PC-3 (cell line): ENCODE measurements at regions not wholly inside any gene's neighbourhood (a gene's known extent, or its start where the extent isn't known, plus 50 kb on each side); places are given as distances from the start of the nearest gene placed in this dataset.
A peak's percentile ranks its signal among the peaks of the same experiment; 100 is the strongest.

Source experiments
- ATAC-seq: fragments of 200-7000 bp; cut with Tn5 transposase; 2 replicates; pipeline ENCODE4 v1.9.1; 2020; ENCODE audit warnings: mild to moderate bottlenecking, moderate library complexity
- BruUV-seq: library from RNA; stranded (reverse); fragments of 400-500 nt; replicated peaks from 2 replicates; lab custom pipeline; 2021; lab: Mats Ljungman, UMichigan
- CTCF ChIA-PET: fragments of 300-600 bp; sonication (Branson Sonifier 250); formaldehyde crosslinking; loops from one replicate; lab custom pipeline; 2022; ENCODE audit warnings: antibody characterized with exemption; lab: Charles Lee
- POLR2A ChIA-PET: fragments of 300-600 bp; sonication (Branson Sonifier 250); formaldehyde crosslinking; loops from one replicate; lab custom pipeline; 2022; ENCODE audit warnings: antibody characterized with exemption; ENCODE audit not compliant: unreplicated experiment; lab: Charles Lee
- DNase-seq: peaks from one replicate; pipeline ENCODE4 v3.0.0-alpha.2; 2015
- H2AFZ ChIP-seq: fragments of 300-600 bp; sonication (generic); 2 replicates; pipeline ENCODE4 v1.6.0; 2016; ENCODE audit warnings: antibody characterized with exemption, low read length
- H3F3A ChIP-seq: fragments of 300-600 bp; sonication (generic); one replicate; pipeline ENCODE4 v1.6.0; 2017; ENCODE audit warnings: antibody characterized with exemption, low read length, control low read depth, mild to moderate bottlenecking; ENCODE audit not compliant: unreplicated experiment
- H3K27ac ChIP-seq: fragments of 300-600 bp; sonication (generic); 2 replicates; pipeline ENCODE4 v1.5.1; 2016; ENCODE audit warnings: mild to moderate bottlenecking, low read length
- H3K27me3 ChIP-seq: fragments of 300-600 bp; sonication (generic); 2 replicates; pipeline ENCODE4 v1.6.1; 2016; ENCODE audit warnings: low read length, mixed read lengths
- H3K36me3 ChIP-seq: fragments of 300-600 bp; sonication (generic); 2 replicates; pipeline ENCODE4 v1.6.1; 2016; ENCODE audit warnings: low read depth, mixed run types, low read length, mixed read lengths
- H3K4me1 ChIP-seq: fragments of 300-600 bp; sonication (generic); 2 replicates; pipeline ENCODE4 v1.5.1; 2016; ENCODE audit warnings: low read length; ENCODE audit not compliant: insufficient read depth
- H3K4me2 ChIP-seq: fragments of 300-600 bp; sonication (generic); 2 replicates; pipeline ENCODE4 v1.6.0; 2016; ENCODE audit warnings: low read length
- H3K4me3 ChIP-seq: fragments of 300-600 bp; sonication (generic); 2 replicates; pipeline ENCODE4 v1.5.1; 2016; ENCODE audit warnings: mild to moderate bottlenecking, low read length, mixed read lengths
- H3K79me2 ChIP-seq: fragments of 300-600 bp; sonication (generic); 2 replicates; pipeline ENCODE4 v1.6.1; 2017; ENCODE audit warnings: low read length, mixed read lengths
- H3K9ac ChIP-seq: fragments of 300-600 bp; sonication (generic); 2 replicates; pipeline ENCODE4 v1.6.0; 2016; ENCODE audit warnings: mild to moderate bottlenecking, low read length
- H3K9me2 ChIP-seq: fragments of 300-600 bp; sonication (generic); replicated peaks from 2 replicates; pipeline ENCODE4 v1.6.1; 2016; ENCODE audit warnings: mixed run types, low read length, mixed read lengths
- H3K9me3 ChIP-seq: fragments of 300-600 bp; sonication (generic); 2 replicates; pipeline ENCODE4 v1.6.1; 2016; ENCODE audit warnings: low read length, mixed read lengths
- H4K20me1 ChIP-seq: fragments of 300-600 bp; sonication (generic); 2 replicates; pipeline ENCODE4 v1.6.1; 2016; ENCODE audit warnings: low read length, mixed read lengths
- EZH2 ChIP-seq: fragments of 300-600 bp; sonication (generic); IDR thresholded peaks from one replicate; pipeline ENCODE4 v1.6.1; 2017; ENCODE audit warnings: antibody characterized with exemption, mild to moderate bottlenecking, low read length; ENCODE audit not compliant: unreplicated experiment
- EZH2phosphoT487 ChIP-seq: fragments of 300-600 bp; sonication (generic); IDR thresholded peaks from 2 replicates; pipeline ENCODE4 v1.6.1; 2018; ENCODE audit warnings: mild to moderate bottlenecking, antibody characterized with exemption, low read length, borderline replicate concordance
- intact Hi-C: fragments of 100-400 bp; cut with micrococcal nuclease; formaldehyde crosslinking; loops from 2 replicates; pipeline ENCODE4 v1.9.0; 2023
- TF ChIP-seq, protein P1 (sequence below): fragments of 300-600 bp; sonication (generic); conservative IDR thresholded peaks from 2 replicates; pipeline ENCODE4 v1.5.1; 2017; ENCODE audit warnings: antibody characterized with exemption, low read depth, mild to moderate bottlenecking, low read length

GRCh38 chr10:65234261-65234660, 1691.6 kb upstream of the LRRTM3 start:
- Histone ChIP-seq H3K27me3 (no peaks in the 10 kb centered on the region), H3K9ac (no peak overlapping the region), H3K36me3 (no peaks in the 10 kb centered on the region), H3F3A (no peaks in the 10 kb centered on the region), H3K4me2 (no peak overlapping the region), H3K4me1 (peaks cover 9% of the 10 kb centered on the region), H3K9me3 (no peaks in the 10 kb centered on the region), H3K27ac (no peak overlapping the region), H3K4me3 (no peak overlapping the region), H3K9me2 (no peaks in the 10 kb centered on the region), H2AFZ (no peak overlapping the region), H3K79me2 (no peaks in the 10 kb centered on the region), H4K20me1 (no peaks in the 10 kb centered on the region)
- TF ChIP-seq EZH2phosphoT487 (no peak), EZH2 (no peak)
- TF ChIP-seq, protein P1, sequence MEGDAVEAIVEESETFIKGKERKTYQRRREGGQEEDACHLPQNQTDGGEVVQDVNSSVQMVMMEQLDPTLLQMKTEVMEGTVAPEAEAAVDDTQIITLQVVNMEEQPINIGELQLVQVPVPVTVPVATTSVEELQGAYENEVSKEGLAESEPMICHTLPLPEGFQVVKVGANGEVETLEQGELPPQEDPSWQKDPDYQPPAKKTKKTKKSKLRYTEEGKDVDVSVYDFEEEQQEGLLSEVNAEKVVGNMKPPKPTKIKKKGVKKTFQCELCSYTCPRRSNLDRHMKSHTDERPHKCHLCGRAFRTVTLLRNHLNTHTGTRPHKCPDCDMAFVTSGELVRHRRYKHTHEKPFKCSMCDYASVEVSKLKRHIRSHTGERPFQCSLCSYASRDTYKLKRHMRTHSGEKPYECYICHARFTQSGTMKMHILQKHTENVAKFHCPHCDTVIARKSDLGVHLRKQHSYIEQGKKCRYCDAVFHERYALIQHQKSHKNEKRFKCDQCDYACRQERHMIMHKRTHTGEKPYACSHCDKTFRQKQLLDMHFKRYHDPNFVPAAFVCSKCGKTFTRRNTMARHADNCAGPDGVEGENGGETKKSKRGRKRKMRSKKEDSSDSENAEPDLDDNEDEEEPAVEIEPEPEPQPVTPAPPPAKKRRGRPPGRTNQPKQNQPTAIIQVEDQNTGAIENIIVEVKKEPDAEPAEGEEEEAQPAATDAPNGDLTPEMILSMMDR, result no peak
- ATAC-seq (peak; percentile 86), DNase-seq (peak; percentile 88)
- ChIA-PET CTCF (no interaction called here), POLR2A (no interaction called here)
- intact Hi-C loops, result no loop called here
- BruUV-seq, result no TSS peak

- Histone ChIP-seq H3K4me1 (peaks cover 9% of the 10 kb centered on the region), H3K27ac (no peak overlapping the region), H3F3A (no peaks in the 10 kb centered on the region), H4K20me1 (no peaks in the 10 kb centered on the region), H3K79me2 (no peaks in the 10 kb centered on the region), H3K4me2 (no peak overlapping the region), H3K36me3 (no peaks in the 10 kb centered on the region), H3K9ac (no peak overlapping the region), H2AFZ (no peak overlapping the region), H3K4me3 (no peak overlapping the region), H3K9me3 (no peaks in the 10 kb centered on the region), H3K9me2 (no peaks in the 10 kb centered on the region), H3K27me3 (no peaks in the 10 kb centered on the region)
- BruUV-seq, result no TSS peak
- intact Hi-C loops, result no loop called here
- no peak for ATAC-seq
- POLR2A ChIA-PET, result no interaction called here
- DNase-seq, result no peak
- CTCF ChIA-PET, result no interaction called here
- TF ChIP-seq EZH2phosphoT487 (no peak), EZH2 (no peak)
- TF ChIP-seq, protein P1, result no peak
Measured at GRCh38 chr10:65235266-65235665, 1690.6 kb upstream of the LRRTM3 start.

GRCh38 chr10:65235846-65236245, 1690.0 kb upstream of the LRRTM3 start:
- intact Hi-C loops, result no loop called here
- H2AFZ ChIP-seq, result no peak overlapping the region
- no peak overlapping the region for H3K9ac ChIP-seq
- H4K20me1 ChIP-seq, result no peaks in the 10 kb centered on the region
- no peak overlapping the region for H3K4me2 ChIP-seq
- DNase-seq, result no peak
- no peaks in the 10 kb centered on the region for H3K27me3 ChIP-seq
- H3K36me3 ChIP-seq, result no peaks in the 10 kb centered on the region
- no peaks in the 10 kb centered on the region for H3K79me2 ChIP-seq
- no peaks in the 10 kb centered on the region for H3F3A ChIP-seq
- no peaks in the 10 kb centered on the region for H3K9me2 ChIP-seq
- POLR2A ChIA-PET, result no interaction called here
- no peak for ATAC-seq
- H3K27ac ChIP-seq, result no peak overlapping the region
- TF ChIP-seq, protein P1, result no peak
- TF ChIP-seq EZH2 (no peak), EZH2phosphoT487 (no peak)
- H3K4me1 ChIP-seq, result peaks cover 9% of the 10 kb centered on the region
- CTCF ChIA-PET, result no interaction called here
- H3K4me3 ChIP-seq, result no peak overlapping the region
- no TSS peak for BruUV-seq
- no peaks in the 10 kb centered on the region for H3K9me3 ChIP-seq
